K562 (cell line): ENCODE measurements at regions not wholly inside any gene's neighbourhood (a gene's known extent, or its start where the extent isn't known, plus 50 kb on each side); places are given as distances from the start of the nearest gene placed in this dataset.

ENCODE experiments used
- ATAC-seq: fragments of 200-7000 bp; cut with Tn5 transposase; 3 replicates; pipeline ENCODE4 v1.9.1; 2020; ENCODE audit warnings: moderate library complexity
- BruUV-seq: library from RNA; stranded (reverse); fragments of 400-500 nt; replicated peaks from 2 replicates; lab custom pipeline; 2021; lab: Mats Ljungman, UMichigan
- CTCF ChIA-PET: fragments of 300-600 bp; formaldehyde crosslinking; extraction: SDS; loops from one replicate; lab custom pipeline; 2021; ENCODE audit warnings: low intra/inter-chr PET ratio; lab: Yijun Ruan, JAX
- POLR2A ChIA-PET: fragments of 300-600, 350-650 bp; sonication (Branson Sonifier 250); formaldehyde crosslinking; extraction: SDS; loops from one replicate; lab custom pipeline; 2021; ENCODE audit warnings: antibody characterized with exemption, inconsistent platforms; lab: Yijun Ruan, JAX
- DNase-seq, 4 experiments: peaks; one replicate each; pipeline versions ENCODE4 v3.0.0 to v3.0.0-alpha.2; 2011 to 2018; ENCODE audit warnings: low spot score in 3 of 4, mixed read lengths in 3 of 4; ENCODE audit errors: extremely low read depth in 1 of 4
- FAIRE-seq: peaks from 2 replicates; lab custom pipeline; 2011; peaks lifted over from hg19 to GRCh38; lab: Jason Lieb, UNC
- H2AFZ ChIP-seq: 2 replicates; pipeline ENCODE4 v1.6.0; 2011; ENCODE audit warnings: low read depth, low read length, control low read depth, inconsistent platforms
- H3K27ac ChIP-seq: fragments of 200-600 bp; 3 replicates; pipeline ENCODE4 v1.8.0; 2011; ENCODE audit warnings: low read depth, mild to moderate bottlenecking, control low read depth, inconsistent platforms, low read length, moderate library complexity, mixed read lengths; ENCODE audit errors: extremely low read depth
- H3K27me3 ChIP-seq, 2 experiments: fragments of 300-600 bp in 1 of 2; 2 replicates in 1 of 2; 3 replicates in 1 of 2; pipeline versions ENCODE4 v1.6.0 to v1.8.0; 2011; ENCODE audit warnings: inconsistent platforms in 2 of 2, low read length in 2 of 2, mild to moderate bottlenecking in 1 of 2, mixed read lengths in 1 of 2, moderate library complexity in 1 of 2; ENCODE audit not compliant: control insufficient read depth in 2 of 2, insufficient read depth in 2 of 2
- H3K36me3 ChIP-seq: fragments of 300-600 bp; 3 replicates; pipeline ENCODE4 v1.8.0; 2011; ENCODE audit warnings: mild to moderate bottlenecking, low read length, inconsistent platforms; ENCODE audit not compliant: control insufficient read depth, insufficient read depth
- H3K4me1 ChIP-seq, 2 experiments: fragments of 200-600 bp in 1 of 2; replicated peaks in 1 of 2; 2 replicates in 1 of 2; 3 replicates in 1 of 2; pipeline versions ENCODE4 v1.5.1 to v1.8.0; 2011; ENCODE audit warnings: inconsistent platforms in 2 of 2, low read length in 2 of 2, mild to moderate bottlenecking in 1 of 2, mixed read lengths in 1 of 2, moderate library complexity in 1 of 2; ENCODE audit not compliant: control insufficient read depth in 2 of 2, insufficient read depth in 2 of 2
- H3K4me2 ChIP-seq: 2 replicates; pipeline ENCODE4 v1.6.1; 2011; ENCODE audit warnings: low read length, control low read depth, inconsistent platforms, mixed read lengths; ENCODE audit not compliant: insufficient read depth
- H3K4me3 ChIP-seq: fragments of 200-600 bp; sonication (generic), shearing (Covaris generic); 2 replicates; pipeline ENCODE4 v1.5.1; 2016; ENCODE audit warnings: control low read depth, inconsistent platforms
- H3K79me2 ChIP-seq: fragments of 200-600 bp; 3 replicates; pipeline ENCODE4 v1.8.0; 2011; ENCODE audit warnings: low read length, inconsistent platforms; ENCODE audit not compliant: control insufficient read depth, insufficient read depth
- H3K9ac ChIP-seq, 2 experiments: 2 replicates each; pipeline versions ENCODE4 v1.6.0 to v1.6.1; 2011; ENCODE audit warnings: low read depth in 2 of 2, low read length in 2 of 2, control low read depth in 1 of 2, inconsistent platforms in 1 of 2, mild to moderate bottlenecking in 1 of 2, mixed read lengths in 1 of 2; ENCODE audit not compliant: insufficient read depth in 1 of 2
- H3K9me1 ChIP-seq: one replicate; pipeline ENCODE4 v1.6.0; 2011; ENCODE audit warnings: inconsistent platforms, mild to moderate bottlenecking, low read length, moderate library complexity; ENCODE audit not compliant: control insufficient read depth, insufficient read depth
- H3K9me3 ChIP-seq: replicated peaks from 2 replicates; pipeline ENCODE4 v1.5.1; 2011; ENCODE audit warnings: low read depth, low read length, inconsistent platforms; ENCODE audit not compliant: control insufficient read depth, insufficient read depth
- H4K20me1 ChIP-seq: replicated peaks from 2 replicates; pipeline ENCODE4 v1.6.1; 2011; ENCODE audit warnings: low read length, inconsistent platforms, mixed read lengths; ENCODE audit not compliant: control insufficient read depth, insufficient read depth
- CBFA2T2 ChIP-seq: fragments of 450-650 bp; conservative IDR thresholded peaks from 2 replicates; pipeline ENCODE4 v1.6.1; 2017; ENCODE audit warnings: mild to moderate bottlenecking
- FOXM1 ChIP-seq, 2 experiments: fragments of 450-650 bp in 1 of 2; sonication (generic) in 1 of 2; formaldehyde crosslinking in 1 of 2; IDR thresholded peaks; 2 replicates each; pipeline versions ENCODE4 v1.6.1 to v1.9.0; 2017 to 2022; ENCODE audit warnings: low read depth in 2 of 2, mild to moderate bottlenecking in 2 of 2, missing genetic modification reagents in 1 of 2, moderate library complexity in 1 of 2
- FOXP1 ChIP-seq: sonication (generic); formaldehyde crosslinking; IDR thresholded peaks from 2 replicates; pipeline ENCODE4 v1.8.0; 2022; ENCODE audit warnings: mild to moderate bottlenecking, missing genetic modification reagents
- HDAC1 ChIP-seq, 2 experiments: fragments of 450-650 bp; IDR thresholded peaks; 2 replicates each; pipeline ENCODE4 v1.6.1; 2016 to 2017; ENCODE audit warnings: inconsistent platforms in 1 of 2, mild to moderate bottlenecking in 1 of 2, moderate library complexity in 1 of 2
- NFIC ChIP-seq: fragments of 450-650 bp; IDR thresholded peaks from 2 replicates; pipeline ENCODE4 v1.6.1; 2017; ENCODE audit warnings: mild to moderate bottlenecking, inconsistent platforms
- RFX1 ChIP-seq: fragments of 450-650 bp; IDR thresholded peaks from 2 replicates; pipeline ENCODE4 v1.6.1; 2016; ENCODE audit warnings: mild to moderate bottlenecking, moderate library complexity
- TAF7 ChIP-seq: fragments of 450-650 bp; IDR thresholded peaks from 2 replicates; pipeline ENCODE4 v1.6.1; 2016; ENCODE audit warnings: missing genetic modification characterization, missing compliant biosample characterization
- ZMIZ1 ChIP-seq, 2 experiments: fragments of 150-350 bp in 1 of 2; IDR thresholded peaks; 2 replicates each; pipeline ENCODE4 v1.6.1; 2012 to 2016; ENCODE audit warnings: low read depth in 2 of 2, low read length in 2 of 2, mild to moderate bottlenecking in 1 of 2, moderate library complexity in 1 of 2
- WGBS: fragments of 100-300 bp; shearing (Covaris generic); methylation state at CpG from one replicate; pipeline ENCODE4 v1.1.6; 2016; ENCODE audit warnings: low coverage, mixed read lengths; ENCODE audit not compliant: insufficient coverage; ENCODE audit errors: missing lambda C conversion rate; 5-methylcytosine and 5-hydroxymethylcytosine counted together
- in situ Hi-C: fragments of 300-500 bp; cut with MboI; formaldehyde crosslinking; loops from 4 replicates; pipeline ENCODE4 v1.15.0; 2018; ENCODE audit warnings: inconsistent platforms, mixed read lengths
- intact Hi-C: fragments of 100-400 bp; cut with micrococcal nuclease; formaldehyde crosslinking; loops from 2 replicates; pipeline ENCODE4 v1.14.2; 2022

- H3K4me1 ChIP-seq = no peaks in the 10 kb centered on the region
- intact Hi-C loops (no loop called here), in situ Hi-C loops (no loop called here)
- H4K20me1 ChIP-seq = no peaks in the 10 kb centered on the region
- no peaks in the 10 kb centered on the region for H3K36me3 ChIP-seq
- TF ChIP-seq CBFA2T2 (no peak), FOXP1 (CRISPR knock-in tag) (no peak)
- no peaks in the 10 kb centered on the region for H3K79me2 ChIP-seq
- ChIA-PET CTCF (no interaction called here), POLR2A (no interaction called here)
- no peak for DNase-seq
- H3K27ac ChIP-seq = no peak overlapping the region
- no peak overlapping the region for H3K4me2 ChIP-seq
- 0% methylated on average over 6 of the region's 6 CpGs for WGBS
- BruUV-seq = no TSS peak
- no peak overlapping the region for H2AFZ ChIP-seq
- no peak overlapping the region for H3K9ac ChIP-seq
- no peak for FAIRE-seq
- ATAC-seq = no peak
- no peaks in the 10 kb centered on the region for H3K27me3 ChIP-seq
- no peak overlapping the region for H3K4me3 ChIP-seq
- no peaks in the 10 kb centered on the region for H3K9me1 ChIP-seq
- H3K9me3 ChIP-seq = no peaks in the 10 kb centered on the region; the same call in 1 of the 2 replicates
Measured at GRCh38 chr12:126493366-126494108, 1428.3 kb downstream of the AACS start.

GRCh38 chr12:126496201-126496600, 1431.0 kb downstream of the AACS start:
- Histone ChIP-seq H3K4me2 (no peak overlapping the region), H3K36me3 (no peaks in the 10 kb centered on the region), H3K9me1 (no peaks in the 10 kb centered on the region), H4K20me1 (no peaks in the 10 kb centered on the region), H3K79me2 (no peaks in the 10 kb centered on the region), H3K4me3 (no peak overlapping the region), H3K9me3 (no peaks in the 10 kb centered on the region; the same call in none of the 2 replicates), H3K9ac (no peak overlapping the region), H3K4me1 (no peaks in the 10 kb centered on the region), H3K27me3 (no peaks in the 10 kb centered on the region), H2AFZ (no peak overlapping the region), H3K27ac (no peak overlapping the region)
- WGBS = 0% methylated on average over 3 of the region's 3 CpGs
- POLR2A ChIA-PET = no interaction called here
- TF ChIP-seq NFIC (no peak), RFX1 (no peak), TAF7 (tag) (no peak), ZMIZ1 (IDR thresholded peaks at IDR 0.05; ENCODE audit: low read depth in 2 of 2, low read length in 2 of 2) (no peak), HDAC1 (IDR thresholded peaks at IDR 0.05) (no peak), FOXM1 (IDR thresholded peaks at IDR 0.05; ENCODE audit: low read depth) (no peak), FOXM1 (CRISPR knock-in tag; IDR thresholded peaks at IDR 0.05; ENCODE audit: low read depth) (no peak)
- BruUV-seq = no TSS peak
- in situ Hi-C loops (no loop called here), intact Hi-C loops (no loop called here)
- FAIRE-seq = no peak
- no peak for ATAC-seq
- CTCF ChIA-PET = no interaction called here
- no peak for DNase-seq
